ENCODE measurements at regions not wholly inside any gene's neighbourhood (a gene's known extent, or its start where the extent isn't known, plus 50 kb on each side); places are given as distances from the start of the nearest gene placed in this dataset.

DNA sequence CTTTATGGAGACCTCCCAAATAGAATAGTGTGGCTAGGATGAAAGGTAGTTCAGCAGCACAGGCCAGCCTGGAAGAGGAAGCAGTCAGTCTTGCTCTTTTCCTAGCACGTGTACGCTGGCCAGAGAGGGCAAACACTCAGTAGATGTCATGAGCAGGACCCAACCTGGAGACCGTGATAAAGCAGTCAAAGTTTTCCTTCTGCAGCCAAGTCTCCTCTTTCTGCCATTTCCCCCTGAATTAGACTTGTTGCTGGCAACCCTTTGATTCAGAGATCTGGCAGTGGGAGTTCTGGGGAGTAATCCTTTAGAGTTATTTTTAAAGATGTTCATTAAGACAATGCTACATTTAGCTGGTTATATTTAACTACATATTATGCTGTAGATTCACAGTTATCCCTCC, 183.7 kb downstream of the EXOC5 start:
- no peak overlapping the region for H3K27ac ChIP-seq (ENCODE audit: insufficient read depth, low read depth, low read length)
- FAIRE-seq, result no peak
- no TSS peak for BruUV-seq (replicated peaks)
- no peaks in the 10 kb centered on the region for H3K27me3 ChIP-seq (ENCODE audit: control insufficient read depth in 2 of 2, insufficient read depth in 2 of 2, low read length in 2 of 2)
- no peak overlapping the region for H3K9ac ChIP-seq (replicated peaks; ENCODE audit: extremely low read depth, insufficient read depth, low read length)
- no peaks in the 10 kb centered on the region for H3K9me3 ChIP-seq (replicated peaks; ENCODE audit: control insufficient read depth, insufficient read depth, low read length)
- intact Hi-C loops (cut with micrococcal nuclease) (no loop called here), dilution Hi-C loops (cut with MboI; ENCODE audit: extremely low pct_ligation_motif_present, low sequenced_read_pairs) (no loop called here)
- H3K4me3 ChIP-seq (replicated peaks in 1 of 3; ENCODE audit: insufficient read depth in 1 of 3, low read depth in 1 of 3, low read length in 3 of 3), result no peak overlapping the region
- no peak overlapping the region for H2AFZ ChIP-seq (ENCODE audit: low read depth, low read length)
- H3K9me1 ChIP-seq (replicated peaks; ENCODE audit: control insufficient read depth, extremely low read depth, insufficient read depth, low read length), result no peaks in the 10 kb centered on the region
- DNase-seq (ENCODE audit: low read depth, low spot score), result no peak
- TF ChIP-seq, protein P1, sequence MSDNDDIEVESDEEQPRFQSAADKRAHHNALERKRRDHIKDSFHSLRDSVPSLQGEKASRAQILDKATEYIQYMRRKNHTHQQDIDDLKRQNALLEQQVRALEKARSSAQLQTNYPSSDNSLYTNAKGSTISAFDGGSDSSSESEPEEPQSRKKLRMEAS (IDR thresholded peaks at IDR 0.05; ENCODE audit: insufficient read depth, insufficient read length), result no peak
- TF ChIP-seq POLR2A (IDR thresholded peaks at IDR 0.05; ENCODE audit: low read depth, low read length) (no peak), FOS (IDR thresholded peaks at IDR 0.05; ENCODE audit: borderline replicate concordance, insufficient read depth, low read length) (no peak), EZH2 (IDR thresholded peaks at IDR 0.05; ENCODE audit: borderline replicate concordance, low read depth, low read length, severe bottlenecking) (no peak), GATA2 (IDR thresholded peaks at IDR 0.05; ENCODE audit: insufficient read depth, insufficient read length, low read depth, low read length) (no peak), MYC (IDR thresholded peaks at IDR 0.05; ENCODE audit: low read depth, low read length) (no peak), JUN (IDR thresholded peaks at IDR 0.05; ENCODE audit: borderline replicate concordance, insufficient read depth, insufficient read length, low read depth) (no peak), POLR2AphosphoS5 (IDR thresholded peaks at IDR 0.05; ENCODE audit: insufficient read depth, low read depth, low read length) (no peak)
- TF ChIP-seq, protein P2, sequence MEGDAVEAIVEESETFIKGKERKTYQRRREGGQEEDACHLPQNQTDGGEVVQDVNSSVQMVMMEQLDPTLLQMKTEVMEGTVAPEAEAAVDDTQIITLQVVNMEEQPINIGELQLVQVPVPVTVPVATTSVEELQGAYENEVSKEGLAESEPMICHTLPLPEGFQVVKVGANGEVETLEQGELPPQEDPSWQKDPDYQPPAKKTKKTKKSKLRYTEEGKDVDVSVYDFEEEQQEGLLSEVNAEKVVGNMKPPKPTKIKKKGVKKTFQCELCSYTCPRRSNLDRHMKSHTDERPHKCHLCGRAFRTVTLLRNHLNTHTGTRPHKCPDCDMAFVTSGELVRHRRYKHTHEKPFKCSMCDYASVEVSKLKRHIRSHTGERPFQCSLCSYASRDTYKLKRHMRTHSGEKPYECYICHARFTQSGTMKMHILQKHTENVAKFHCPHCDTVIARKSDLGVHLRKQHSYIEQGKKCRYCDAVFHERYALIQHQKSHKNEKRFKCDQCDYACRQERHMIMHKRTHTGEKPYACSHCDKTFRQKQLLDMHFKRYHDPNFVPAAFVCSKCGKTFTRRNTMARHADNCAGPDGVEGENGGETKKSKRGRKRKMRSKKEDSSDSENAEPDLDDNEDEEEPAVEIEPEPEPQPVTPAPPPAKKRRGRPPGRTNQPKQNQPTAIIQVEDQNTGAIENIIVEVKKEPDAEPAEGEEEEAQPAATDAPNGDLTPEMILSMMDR (IDR thresholded peaks at IDR 0.05; ENCODE audit: extremely low read depth in 1 of 2, insufficient read depth in 1 of 2, low read depth in 1 of 2, low read length in 2 of 2), result no peak
- H3K79me2 ChIP-seq (ENCODE audit: control insufficient read depth, insufficient read depth, low read length), result no peaks in the 10 kb centered on the region
- no peaks in the 10 kb centered on the region for H4K20me1 ChIP-seq (replicated peaks; ENCODE audit: control insufficient read depth, extremely low read depth, insufficient read depth, low read length)
- ChIA-PET CTCF (no interaction called here), POLR2A (no interaction called here)
- H3K4me1 ChIP-seq (ENCODE audit: control insufficient read depth, extremely low read depth, insufficient read depth, low read length), result no peaks in the 10 kb centered on the region
- no peak overlapping the region for H3K4me2 ChIP-seq (ENCODE audit: insufficient read depth, low read length)
- no peaks in the 10 kb centered on the region for H3K36me3 ChIP-seq (ENCODE audit: control insufficient read depth in 2 of 2, extremely low read depth in 1 of 2, insufficient read depth in 2 of 2, low read length in 2 of 2)
